ENCODE measurements at regions not wholly inside any gene's neighbourhood (a gene's known extent, or its start where the extent isn't known, plus 50 kb on each side); places are given as distances from the start of the nearest gene placed in this dataset.
"Not testable (repeated sequence)": the region's sequence is repeated elsewhere in the genome, so short reads cannot be mapped to it uniquely, and the experiment has no call there.

DNA sequence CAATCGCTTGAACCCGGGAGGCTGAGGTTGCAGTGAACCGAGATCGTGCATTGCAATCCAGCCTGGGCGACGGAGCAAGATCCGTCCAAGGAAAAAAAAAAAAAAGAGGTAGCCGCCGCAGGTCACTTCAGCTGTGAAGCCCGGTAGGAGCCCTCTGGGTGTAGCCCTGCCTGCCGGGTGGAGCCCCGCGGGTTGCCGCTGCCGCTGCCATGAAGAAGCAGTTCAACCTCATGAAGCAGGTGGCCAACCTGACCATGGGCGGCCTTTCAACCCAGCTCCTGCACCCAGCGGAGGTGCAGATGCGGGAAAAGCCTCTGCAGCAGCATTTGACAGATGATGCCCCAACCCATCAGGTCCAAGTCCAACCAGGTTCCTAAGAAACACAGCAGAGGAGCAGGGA is 219.5 kb upstream of the SLC39A10 start:
- ATAC-seq (ENCODE audit: low FRiP score), result no peak
- TF ChIP-seq, protein P1, sequence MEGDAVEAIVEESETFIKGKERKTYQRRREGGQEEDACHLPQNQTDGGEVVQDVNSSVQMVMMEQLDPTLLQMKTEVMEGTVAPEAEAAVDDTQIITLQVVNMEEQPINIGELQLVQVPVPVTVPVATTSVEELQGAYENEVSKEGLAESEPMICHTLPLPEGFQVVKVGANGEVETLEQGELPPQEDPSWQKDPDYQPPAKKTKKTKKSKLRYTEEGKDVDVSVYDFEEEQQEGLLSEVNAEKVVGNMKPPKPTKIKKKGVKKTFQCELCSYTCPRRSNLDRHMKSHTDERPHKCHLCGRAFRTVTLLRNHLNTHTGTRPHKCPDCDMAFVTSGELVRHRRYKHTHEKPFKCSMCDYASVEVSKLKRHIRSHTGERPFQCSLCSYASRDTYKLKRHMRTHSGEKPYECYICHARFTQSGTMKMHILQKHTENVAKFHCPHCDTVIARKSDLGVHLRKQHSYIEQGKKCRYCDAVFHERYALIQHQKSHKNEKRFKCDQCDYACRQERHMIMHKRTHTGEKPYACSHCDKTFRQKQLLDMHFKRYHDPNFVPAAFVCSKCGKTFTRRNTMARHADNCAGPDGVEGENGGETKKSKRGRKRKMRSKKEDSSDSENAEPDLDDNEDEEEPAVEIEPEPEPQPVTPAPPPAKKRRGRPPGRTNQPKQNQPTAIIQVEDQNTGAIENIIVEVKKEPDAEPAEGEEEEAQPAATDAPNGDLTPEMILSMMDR (IDR thresholded peaks at IDR 0.05), result no peak
- no peak for DNase-seq (ENCODE audit: low spot score)

DNA sequence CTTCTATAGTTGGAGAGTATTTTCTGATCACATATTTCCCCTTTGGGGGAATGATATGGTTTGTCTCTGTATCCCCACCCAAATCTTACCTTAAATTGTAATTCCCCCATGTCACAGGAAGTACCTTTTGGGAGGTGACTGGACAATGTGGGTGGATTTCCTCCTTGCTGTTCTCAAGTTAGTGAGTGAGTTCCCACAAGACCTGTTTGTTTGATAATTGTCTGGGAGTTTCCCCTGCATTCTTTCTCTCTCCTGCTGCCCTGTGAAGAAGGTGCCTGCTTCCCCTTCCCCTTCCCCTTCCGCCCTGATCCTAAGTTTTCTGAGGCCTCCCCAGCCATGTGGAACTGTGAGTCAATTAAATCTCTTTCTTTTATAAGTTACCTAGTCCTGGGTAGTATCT is 222.7 kb upstream of the SLC39A10 start:
- no peak for DNase-seq (ENCODE audit: low spot score)
- TF ChIP-seq, protein P1 (IDR thresholded peaks at IDR 0.05), result no peak
- no peak for ATAC-seq (ENCODE audit: low FRiP score)

DNA sequence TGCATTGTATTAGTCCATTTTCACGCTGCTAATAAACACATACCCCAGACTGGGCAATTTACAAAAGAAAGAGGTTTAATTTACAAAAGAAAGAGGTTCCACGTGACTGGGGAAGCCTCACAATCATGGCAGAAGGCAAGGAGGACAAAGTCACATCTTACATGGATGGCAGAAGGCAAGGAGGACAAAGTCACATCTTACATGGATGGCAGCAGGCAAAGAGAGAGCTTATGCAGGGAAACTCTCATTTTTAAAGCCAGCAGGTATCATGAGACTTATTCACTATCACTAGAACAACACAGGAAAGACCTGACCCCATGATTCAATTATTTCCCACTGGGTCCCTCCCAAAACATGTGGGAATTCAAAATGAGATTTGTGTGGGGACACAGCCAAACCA is 223.3 kb upstream of the SLC39A10 start:
- not testable (repeated sequence) for DNase-seq (ENCODE audit: low spot score); ATAC-seq (ENCODE audit: low FRiP score)

DNA sequence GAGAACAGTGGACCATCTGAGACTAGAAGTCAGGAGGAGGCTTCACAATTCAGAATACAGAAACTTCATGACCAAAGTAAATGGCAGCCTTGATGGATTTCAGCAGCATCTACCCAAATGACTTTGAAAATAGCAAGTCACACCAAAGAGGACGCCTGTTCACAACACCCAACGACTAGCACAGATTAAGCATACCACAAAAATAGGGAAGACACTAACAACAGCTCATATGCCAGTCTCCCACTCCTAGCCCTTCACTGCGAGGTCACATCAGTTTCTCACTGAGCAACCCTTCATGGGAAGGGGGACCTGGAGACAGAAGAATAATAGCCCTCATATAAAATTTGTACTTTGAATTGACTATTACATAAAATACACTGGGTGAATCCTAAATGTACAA is 228.4 kb upstream of the SLC39A10 start:
- TF ChIP-seq, protein P1 (IDR thresholded peaks at IDR 0.05), result no peak
- ATAC-seq (ENCODE audit: low FRiP score) (no peak), DNase-seq (ENCODE audit: low spot score) (no peak)

DNA sequence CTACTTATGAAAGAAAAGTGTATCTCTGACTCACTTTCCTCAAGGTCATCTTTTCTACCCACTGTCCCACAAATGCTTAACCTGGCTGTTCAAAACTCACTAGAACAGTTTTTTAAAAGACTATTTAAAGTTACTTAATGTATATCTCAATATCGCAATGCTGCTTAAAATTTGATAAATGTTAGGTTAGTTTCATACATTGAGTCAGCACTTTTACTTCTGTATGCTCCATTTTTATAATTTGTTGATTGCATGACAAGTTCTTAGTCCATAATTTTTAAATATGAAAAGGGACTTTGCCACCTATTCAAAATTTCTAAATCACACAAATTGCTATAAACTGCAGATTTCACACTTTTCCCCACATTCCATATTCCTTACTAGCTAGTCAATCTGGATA is 231.7 kb upstream of the SLC39A10 start:
- DNase-seq (ENCODE audit: low spot score), result no peak
- TF ChIP-seq, protein P1 (IDR thresholded peaks at IDR 0.05), result no peak
- ATAC-seq (ENCODE audit: low FRiP score), result no peak

DNA sequence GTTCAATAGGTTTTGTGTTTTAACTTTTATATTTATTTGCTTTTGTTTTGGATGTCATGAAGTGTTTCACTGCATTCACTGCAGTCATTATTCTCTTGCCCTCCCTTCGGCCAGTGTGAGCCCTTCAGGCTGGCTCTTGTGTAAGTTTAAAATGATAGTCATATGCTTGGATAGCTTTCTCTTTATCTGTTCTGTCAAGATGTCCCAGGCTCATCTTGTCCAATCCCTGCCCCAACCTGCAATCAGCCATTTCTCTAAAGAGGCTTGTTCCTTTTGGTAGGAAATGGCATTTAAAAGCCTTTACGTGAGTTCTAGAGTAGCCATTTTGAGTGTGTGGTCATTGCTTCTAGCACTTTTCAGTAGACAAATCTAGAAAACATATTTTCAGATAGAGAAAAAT is 238.0 kb upstream of the SLC39A10 start:
- no peak for DNase-seq (ENCODE audit: low spot score)
- ATAC-seq (ENCODE audit: low FRiP score), result no peak
- TF ChIP-seq, protein P1 (IDR thresholded peaks at IDR 0.05), result no peak

DNA sequence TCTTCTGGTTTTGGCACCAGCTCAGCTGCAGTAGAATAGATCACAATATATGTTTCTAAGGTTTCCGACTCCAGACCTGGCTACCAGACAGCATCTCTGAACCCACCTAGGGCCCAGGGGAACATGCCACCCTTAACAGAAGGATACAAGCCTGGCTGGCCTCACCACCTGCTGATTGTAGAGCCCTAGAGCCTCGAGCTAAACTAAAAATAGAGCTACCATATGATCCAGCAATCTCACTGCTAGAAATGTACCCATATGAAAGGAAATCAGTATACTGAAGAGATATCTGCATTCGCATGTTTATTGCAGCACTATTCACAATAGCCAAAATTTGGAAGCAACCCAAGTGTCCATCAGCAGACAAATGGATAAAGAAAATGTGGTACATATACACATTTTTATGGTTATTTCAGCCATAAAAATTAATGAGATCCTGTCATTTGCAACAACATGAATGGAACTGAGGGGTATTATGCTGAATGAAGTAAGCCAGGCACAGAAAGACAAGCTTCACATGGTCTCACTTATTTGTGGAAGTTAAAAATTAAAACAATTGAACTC is 242.4 kb upstream of the SLC39A10 start:
- ATAC-seq (ENCODE audit: low FRiP score), result no peak

More for the DNA sequence above, 242.4 kb upstream of the SLC39A10 start:
- TF ChIP-seq, protein P1 (IDR thresholded peaks at IDR 0.05), result no peak
- no peak for DNase-seq (ENCODE audit: low spot score)

Data from omental fat pad (tissue), 3 donors.